ENCODE measurements at regions not wholly inside any gene's neighbourhood (a gene's known extent, or its start where the extent isn't known, plus 50 kb on each side); places are given as distances from the start of the nearest gene placed in this dataset.

DNA sequence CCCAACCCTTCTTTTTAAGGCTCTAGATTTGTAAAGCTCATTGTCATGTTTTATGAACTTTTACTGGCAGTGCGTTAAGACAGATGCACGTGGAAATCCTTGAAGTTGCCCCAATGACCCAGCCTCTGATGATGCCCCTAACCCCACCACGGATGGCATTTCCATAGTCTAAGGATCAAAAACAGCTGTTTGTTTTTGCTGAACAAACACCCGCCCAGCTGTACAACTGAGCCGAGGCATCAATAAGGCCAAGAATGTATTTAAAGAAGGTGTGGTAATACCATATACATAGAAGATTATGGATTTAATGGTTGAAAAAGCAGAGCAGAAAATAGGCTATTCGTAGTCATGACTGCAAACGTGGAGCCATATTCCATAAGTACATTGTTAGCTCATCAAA, 83.7 kb downstream of the SALL1 start (continued):
- TF ChIP-seq, protein P1, sequence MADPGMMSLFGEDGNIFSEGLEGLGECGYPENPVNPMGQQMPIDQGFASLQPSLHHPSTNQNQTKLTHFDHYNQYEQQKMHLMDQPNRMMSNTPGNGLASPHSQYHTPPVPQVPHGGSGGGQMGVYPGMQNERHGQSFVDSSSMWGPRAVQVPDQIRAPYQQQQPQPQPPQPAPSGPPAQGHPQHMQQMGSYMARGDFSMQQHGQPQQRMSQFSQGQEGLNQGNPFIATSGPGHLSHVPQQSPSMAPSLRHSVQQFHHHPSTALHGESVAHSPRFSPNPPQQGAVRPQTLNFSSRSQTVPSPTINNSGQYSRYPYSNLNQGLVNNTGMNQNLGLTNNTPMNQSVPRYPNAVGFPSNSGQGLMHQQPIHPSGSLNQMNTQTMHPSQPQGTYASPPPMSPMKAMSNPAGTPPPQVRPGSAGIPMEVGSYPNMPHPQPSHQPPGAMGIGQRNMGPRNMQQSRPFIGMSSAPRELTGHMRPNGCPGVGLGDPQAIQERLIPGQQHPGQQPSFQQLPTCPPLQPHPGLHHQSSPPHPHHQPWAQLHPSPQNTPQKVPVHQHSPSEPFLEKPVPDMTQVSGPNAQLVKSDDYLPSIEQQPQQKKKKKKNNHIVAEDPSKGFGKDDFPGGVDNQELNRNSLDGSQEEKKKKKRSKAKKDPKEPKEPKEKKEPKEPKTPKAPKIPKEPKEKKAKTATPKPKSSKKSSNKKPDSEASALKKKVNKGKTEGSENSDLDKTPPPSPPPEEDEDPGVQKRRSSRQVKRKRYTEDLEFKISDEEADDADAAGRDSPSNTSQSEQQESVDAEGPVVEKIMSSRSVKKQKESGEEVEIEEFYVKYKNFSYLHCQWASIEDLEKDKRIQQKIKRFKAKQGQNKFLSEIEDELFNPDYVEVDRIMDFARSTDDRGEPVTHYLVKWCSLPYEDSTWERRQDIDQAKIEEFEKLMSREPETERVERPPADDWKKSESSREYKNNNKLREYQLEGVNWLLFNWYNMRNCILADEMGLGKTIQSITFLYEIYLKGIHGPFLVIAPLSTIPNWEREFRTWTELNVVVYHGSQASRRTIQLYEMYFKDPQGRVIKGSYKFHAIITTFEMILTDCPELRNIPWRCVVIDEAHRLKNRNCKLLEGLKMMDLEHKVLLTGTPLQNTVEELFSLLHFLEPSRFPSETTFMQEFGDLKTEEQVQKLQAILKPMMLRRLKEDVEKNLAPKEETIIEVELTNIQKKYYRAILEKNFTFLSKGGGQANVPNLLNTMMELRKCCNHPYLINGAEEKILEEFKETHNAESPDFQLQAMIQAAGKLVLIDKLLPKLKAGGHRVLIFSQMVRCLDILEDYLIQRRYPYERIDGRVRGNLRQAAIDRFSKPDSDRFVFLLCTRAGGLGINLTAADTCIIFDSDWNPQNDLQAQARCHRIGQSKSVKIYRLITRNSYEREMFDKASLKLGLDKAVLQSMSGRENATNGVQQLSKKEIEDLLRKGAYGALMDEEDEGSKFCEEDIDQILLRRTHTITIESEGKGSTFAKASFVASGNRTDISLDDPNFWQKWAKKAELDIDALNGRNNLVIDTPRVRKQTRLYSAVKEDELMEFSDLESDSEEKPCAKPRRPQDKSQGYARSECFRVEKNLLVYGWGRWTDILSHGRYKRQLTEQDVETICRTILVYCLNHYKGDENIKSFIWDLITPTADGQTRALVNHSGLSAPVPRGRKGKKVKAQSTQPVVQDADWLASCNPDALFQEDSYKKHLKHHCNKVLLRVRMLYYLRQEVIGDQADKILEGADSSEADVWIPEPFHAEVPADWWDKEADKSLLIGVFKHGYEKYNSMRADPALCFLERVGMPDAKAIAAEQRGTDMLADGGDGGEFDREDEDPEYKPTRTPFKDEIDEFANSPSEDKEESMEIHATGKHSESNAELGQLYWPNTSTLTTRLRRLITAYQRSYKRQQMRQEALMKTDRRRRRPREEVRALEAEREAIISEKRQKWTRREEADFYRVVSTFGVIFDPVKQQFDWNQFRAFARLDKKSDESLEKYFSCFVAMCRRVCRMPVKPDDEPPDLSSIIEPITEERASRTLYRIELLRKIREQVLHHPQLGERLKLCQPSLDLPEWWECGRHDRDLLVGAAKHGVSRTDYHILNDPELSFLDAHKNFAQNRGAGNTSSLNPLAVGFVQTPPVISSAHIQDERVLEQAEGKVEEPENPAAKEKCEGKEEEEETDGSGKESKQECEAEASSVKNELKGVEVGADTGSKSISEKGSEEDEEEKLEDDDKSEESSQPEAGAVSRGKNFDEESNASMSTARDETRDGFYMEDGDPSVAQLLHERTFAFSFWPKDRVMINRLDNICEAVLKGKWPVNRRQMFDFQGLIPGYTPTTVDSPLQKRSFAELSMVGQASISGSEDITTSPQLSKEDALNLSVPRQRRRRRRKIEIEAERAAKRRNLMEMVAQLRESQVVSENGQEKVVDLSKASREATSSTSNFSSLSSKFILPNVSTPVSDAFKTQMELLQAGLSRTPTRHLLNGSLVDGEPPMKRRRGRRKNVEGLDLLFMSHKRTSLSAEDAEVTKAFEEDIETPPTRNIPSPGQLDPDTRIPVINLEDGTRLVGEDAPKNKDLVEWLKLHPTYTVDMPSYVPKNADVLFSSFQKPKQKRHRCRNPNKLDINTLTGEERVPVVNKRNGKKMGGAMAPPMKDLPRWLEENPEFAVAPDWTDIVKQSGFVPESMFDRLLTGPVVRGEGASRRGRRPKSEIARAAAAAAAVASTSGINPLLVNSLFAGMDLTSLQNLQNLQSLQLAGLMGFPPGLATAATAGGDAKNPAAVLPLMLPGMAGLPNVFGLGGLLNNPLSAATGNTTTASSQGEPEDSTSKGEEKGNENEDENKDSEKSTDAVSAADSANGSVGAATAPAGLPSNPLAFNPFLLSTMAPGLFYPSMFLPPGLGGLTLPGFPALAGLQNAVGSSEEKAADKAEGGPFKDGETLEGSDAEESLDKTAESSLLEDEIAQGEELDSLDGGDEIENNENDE (IDR thresholded peaks at IDR 0.05; ENCODE audit: insufficient replicate concordance, low read length): no peak
- TF ChIP-seq, protein P2, sequence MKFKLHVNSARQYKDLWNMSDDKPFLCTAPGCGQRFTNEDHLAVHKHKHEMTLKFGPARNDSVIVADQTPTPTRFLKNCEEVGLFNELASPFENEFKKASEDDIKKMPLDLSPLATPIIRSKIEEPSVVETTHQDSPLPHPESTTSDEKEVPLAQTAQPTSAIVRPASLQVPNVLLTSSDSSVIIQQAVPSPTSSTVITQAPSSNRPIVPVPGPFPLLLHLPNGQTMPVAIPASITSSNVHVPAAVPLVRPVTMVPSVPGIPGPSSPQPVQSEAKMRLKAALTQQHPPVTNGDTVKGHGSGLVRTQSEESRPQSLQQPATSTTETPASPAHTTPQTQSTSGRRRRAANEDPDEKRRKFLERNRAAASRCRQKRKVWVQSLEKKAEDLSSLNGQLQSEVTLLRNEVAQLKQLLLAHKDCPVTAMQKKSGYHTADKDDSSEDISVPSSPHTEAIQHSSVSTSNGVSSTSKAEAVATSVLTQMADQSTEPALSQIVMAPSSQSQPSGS (IDR thresholded peaks at IDR 0.05; ENCODE audit: low read length): no peak
